ENCODE measurements at regions not wholly inside any gene's neighbourhood (a gene's known extent, or its start where the extent isn't known, plus 50 kb on each side); places are given as distances from the start of the nearest gene placed in this dataset.

GRCh38 chr7:10436302-10436701 is 537.4 kb upstream of the PHF14 start:
- TF ChIP-seq CTCF (IDR thresholded peaks at IDR 0.05) (no peak), POLR2A (IDR thresholded peaks at IDR 0.05) (no peak)

Data from testis (tissue), 2 donors.